GM23338 (cell line): ENCODE measurements at regions not wholly inside any gene's neighbourhood (a gene's known extent, or its start where the extent isn't known, plus 50 kb on each side); places are given as distances from the start of the nearest gene placed in this dataset.

Experiments used
- ATAC-seq: fragments of 200-7000 bp; cut with Tn5 transposase; 3 replicates; pipeline ENCODE4 v1.9.1; 2020
- DNase-seq: peaks from one replicate; pipeline ENCODE4 v3.0.0-alpha.2; 2015; ENCODE audit warnings: low spot score
- H2AFZ ChIP-seq: fragments of 200-600 bp; sonication (generic); 2 replicates; pipeline ENCODE4 v1.8.0; 2016; ENCODE audit warnings: antibody characterized with exemption, mild to moderate bottlenecking, moderate library complexity
- H3F3A ChIP-seq: fragments of 200-600 bp; sonication (generic); replicated peaks from 2 replicates; pipeline ENCODE4 v1.8.0; 2017; ENCODE audit warnings: antibody characterized with exemption, mixed run types, low read depth
- H3K27ac ChIP-seq: fragments of 200-600 bp; sonication (generic); 2 replicates; pipeline ENCODE4 v1.6.1; 2016; ENCODE audit warnings: low read depth
- H3K27me3 ChIP-seq: fragments of 200-600 bp; sonication (generic); 2 replicates; pipeline ENCODE4 v1.8.0; 2016; ENCODE audit warnings: mild to moderate bottlenecking, mixed run types, moderate library complexity; ENCODE audit not compliant: insufficient read depth
- H3K36me3 ChIP-seq: fragments of 200-600 bp; sonication (generic); 2 replicates; pipeline ENCODE4 v1.8.0; 2016; ENCODE audit warnings: mild to moderate bottlenecking; ENCODE audit not compliant: insufficient read depth
- H3K4me1 ChIP-seq: fragments of 200-600 bp; sonication (generic); 2 replicates; pipeline ENCODE4 v1.8.0; 2016; ENCODE audit warnings: mild to moderate bottlenecking, moderate library complexity; ENCODE audit not compliant: insufficient read depth
- H3K4me2 ChIP-seq: fragments of 200-600 bp; sonication (generic); 2 replicates; pipeline ENCODE4 v1.7.1; 2017; ENCODE audit warnings: mixed run types
- H3K4me3 ChIP-seq: fragments of 200-600 bp; sonication (generic); 2 replicates; pipeline ENCODE4 v1.6.1; 2016; ENCODE audit warnings: mixed run types
- H3K79me2 ChIP-seq: fragments of 200-600 bp; sonication (generic); replicated peaks from 2 replicates; pipeline ENCODE4 v1.8.0; 2017; ENCODE audit warnings: mild to moderate bottlenecking; ENCODE audit not compliant: insufficient read depth
- H3K9me2 ChIP-seq: fragments of 200-600 bp; sonication (generic); 2 replicates; pipeline ENCODE4 v1.8.0; 2017; ENCODE audit not compliant: insufficient read depth
- H4K20me1 ChIP-seq: fragments of 200-600 bp; sonication (generic); replicated peaks from 2 replicates; pipeline ENCODE4 v1.8.0; 2017; ENCODE audit warnings: mild to moderate bottlenecking; ENCODE audit not compliant: insufficient read depth
- H3K27ac Mint-ChIP-seq: 2 replicates; pipeline ENCODE4 v1.8.0; 2020; ENCODE audit warnings: inconsistent platforms, mild to moderate bottlenecking, moderate library complexity, mixed read lengths
- H3K27me3 Mint-ChIP-seq: 3 replicates; pipeline ENCODE4 v1.8.0; 2022; ENCODE audit warnings: low read depth, mild to moderate bottlenecking, moderate library complexity, mixed read lengths, inconsistent platforms; ENCODE audit not compliant: insufficient read depth, poor library complexity
- H3K36me3 Mint-ChIP-seq: 3 replicates; pipeline ENCODE4 v1.8.0; 2021; ENCODE audit warnings: low read depth, mild to moderate bottlenecking, inconsistent platforms, moderate library complexity, mixed read lengths
- H3K4me1 Mint-ChIP-seq: 3 replicates; pipeline ENCODE4 v1.8.0; 2020; ENCODE audit warnings: mild to moderate bottlenecking, inconsistent platforms, mixed read lengths
- H3K4me3 Mint-ChIP-seq: 3 replicates; pipeline ENCODE4 v1.8.0; 2021; ENCODE audit warnings: moderate library complexity, mild to moderate bottlenecking, inconsistent platforms, mixed read lengths
- H3K9me3 Mint-ChIP-seq: 3 replicates; pipeline ENCODE4 v1.8.0; 2020; ENCODE audit warnings: moderate library complexity, mild to moderate bottlenecking, inconsistent platforms, mixed read lengths
- CREB1 ChIP-seq: fragments of 250-450 bp; sonication (Bioruptor Pico); IDR thresholded peaks from 2 replicates; pipeline ENCODE4 v1.5.0; 2020; ENCODE audit warnings: low read depth, mild to moderate bottlenecking, moderate library complexity
- EZH2 ChIP-seq: fragments of 200-600 bp; sonication (generic); IDR thresholded peaks from one replicate; pipeline ENCODE4 v1.8.0; 2017; ENCODE audit warnings: antibody characterized with exemption, mild to moderate bottlenecking, low read depth; ENCODE audit not compliant: unreplicated experiment
- EZH2phosphoT487 ChIP-seq: fragments of 200-600 bp; sonication (generic); IDR thresholded peaks from one replicate; pipeline ENCODE4 v1.8.1; 2018; ENCODE audit warnings: antibody characterized with exemption; ENCODE audit not compliant: unreplicated experiment
- JUNB ChIP-seq: IDR thresholded peaks from one replicate; pipeline ENCODE4 v1.6.1; 2016; ENCODE audit warnings: antibody characterized with exemption; ENCODE audit not compliant: unreplicated experiment
- NANOG ChIP-seq: IDR thresholded peaks from 2 replicates; pipeline ENCODE4 v1.6.1; 2016; ENCODE audit warnings: antibody characterized with exemption, borderline replicate concordance
- POLR2AphosphoS5 ChIP-seq: IDR thresholded peaks from 2 replicates; pipeline ENCODE4 v1.6.1; 2016; ENCODE audit warnings: antibody characterized with exemption, low read depth
- ZNF114 ChIP-seq: fragments of 250-450 bp; sonication (Bioruptor Pico); IDR thresholded peaks from 2 replicates; pipeline ENCODE4 v1.5.0; 2020; ENCODE audit warnings: mild to moderate bottlenecking, moderate library complexity
- ZNF331 ChIP-seq: fragments of 250-450 bp; sonication (Bioruptor Pico); IDR thresholded peaks from 2 replicates; pipeline ENCODE4 v1.5.0; 2020; ENCODE audit warnings: low read depth, mild to moderate bottlenecking, moderate library complexity
- ZNF462 ChIP-seq: fragments of 250-450 bp; sonication (Bioruptor Pico); IDR thresholded peaks from 2 replicates; pipeline ENCODE4 v1.5.0; 2020; ENCODE audit warnings: mild to moderate bottlenecking, moderate library complexity
- TF ChIP-seq, protein P1 (sequence below), 2 experiments: fragments of 200-600 bp in 1 of 2; sonication (generic) in 1 of 2; conservative IDR thresholded peaks; 2 replicates each; pipeline versions ENCODE4 v1.5.1 to v1.6.1; 2016 to 2017; ENCODE audit warnings: antibody characterized with exemption in 2 of 2, low read depth in 2 of 2, mild to moderate bottlenecking in 2 of 2, moderate library complexity in 1 of 2
- TF ChIP-seq, protein P2 (sequence below): IDR thresholded peaks from 2 replicates; pipeline ENCODE4 v1.6.1; 2016; ENCODE audit warnings: antibody characterized with exemption

GRCh38 chr21:40967771-40968170 is 120.8 kb upstream of the DSCAM start (continued):
- TF ChIP-seq ZNF462 (no peak), EZH2phosphoT487 (no peak), EZH2 (no peak), ZNF114 (CRISPR knock-in tag) (no peak), JUNB (no peak), ZNF331 (no peak), CREB1 (no peak), POLR2AphosphoS5 (no peak)

GRCh38 chr21:40972151-40972550 is 125.2 kb upstream of the DSCAM start:
- Mint-ChIP-seq H3K9me3 (peaks cover 88% of the 10 kb centered on the region), H3K27me3 (no peaks in the 10 kb centered on the region), H3K4me1 (peaks cover 12% of the 10 kb centered on the region), H3K27ac (no peak overlapping the region), H3K4me3 (no peak overlapping the region), H3K36me3 (no peaks in the 10 kb centered on the region; the same call in 2 of the 3 replicates)
- Histone ChIP-seq H3K27me3 (no peaks in the 10 kb centered on the region), H3K27ac (no peak overlapping the region), H3K9me2 (no peaks in the 10 kb centered on the region), H4K20me1 (no peaks in the 10 kb centered on the region), H3K36me3 (no peaks in the 10 kb centered on the region), H2AFZ (no peak overlapping the region), H3F3A (no peaks in the 10 kb centered on the region), H3K79me2 (no peaks in the 10 kb centered on the region), H3K4me2 (no peak overlapping the region), H3K4me3 (no peak overlapping the region), H3K4me1 (0 out of 2 replicates have a peak, but pooled peaks cover 7% of the 10 kb centered on the region)
- DNase-seq (no peak), ATAC-seq (no peak)
- TF ChIP-seq, protein P1, sequence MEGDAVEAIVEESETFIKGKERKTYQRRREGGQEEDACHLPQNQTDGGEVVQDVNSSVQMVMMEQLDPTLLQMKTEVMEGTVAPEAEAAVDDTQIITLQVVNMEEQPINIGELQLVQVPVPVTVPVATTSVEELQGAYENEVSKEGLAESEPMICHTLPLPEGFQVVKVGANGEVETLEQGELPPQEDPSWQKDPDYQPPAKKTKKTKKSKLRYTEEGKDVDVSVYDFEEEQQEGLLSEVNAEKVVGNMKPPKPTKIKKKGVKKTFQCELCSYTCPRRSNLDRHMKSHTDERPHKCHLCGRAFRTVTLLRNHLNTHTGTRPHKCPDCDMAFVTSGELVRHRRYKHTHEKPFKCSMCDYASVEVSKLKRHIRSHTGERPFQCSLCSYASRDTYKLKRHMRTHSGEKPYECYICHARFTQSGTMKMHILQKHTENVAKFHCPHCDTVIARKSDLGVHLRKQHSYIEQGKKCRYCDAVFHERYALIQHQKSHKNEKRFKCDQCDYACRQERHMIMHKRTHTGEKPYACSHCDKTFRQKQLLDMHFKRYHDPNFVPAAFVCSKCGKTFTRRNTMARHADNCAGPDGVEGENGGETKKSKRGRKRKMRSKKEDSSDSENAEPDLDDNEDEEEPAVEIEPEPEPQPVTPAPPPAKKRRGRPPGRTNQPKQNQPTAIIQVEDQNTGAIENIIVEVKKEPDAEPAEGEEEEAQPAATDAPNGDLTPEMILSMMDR (conservative IDR thresholded peaks at IDR 0.05; ENCODE audit: low read depth in 2 of 2), result no peak
- TF ChIP-seq CREB1 (no peak), NANOG (no peak)
- TF ChIP-seq, protein P2, sequence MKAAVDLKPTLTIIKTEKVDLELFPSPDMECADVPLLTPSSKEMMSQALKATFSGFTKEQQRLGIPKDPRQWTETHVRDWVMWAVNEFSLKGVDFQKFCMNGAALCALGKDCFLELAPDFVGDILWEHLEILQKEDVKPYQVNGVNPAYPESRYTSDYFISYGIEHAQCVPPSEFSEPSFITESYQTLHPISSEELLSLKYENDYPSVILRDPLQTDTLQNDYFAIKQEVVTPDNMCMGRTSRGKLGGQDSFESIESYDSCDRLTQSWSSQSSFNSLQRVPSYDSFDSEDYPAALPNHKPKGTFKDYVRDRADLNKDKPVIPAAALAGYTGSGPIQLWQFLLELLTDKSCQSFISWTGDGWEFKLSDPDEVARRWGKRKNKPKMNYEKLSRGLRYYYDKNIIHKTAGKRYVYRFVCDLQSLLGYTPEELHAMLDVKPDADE, result no peak
